Small intestine (tissue), 7 donors: ENCODE measurements at regions not wholly inside any gene's neighbourhood (a gene's known extent, or its start where the extent isn't known, plus 50 kb on each side); places are given as distances from the start of the nearest gene placed in this dataset.

Experiments
- DNase-seq, 2 donors: peaks; one replicate each; pipeline versions ENCODE4 v3.0.0 to v3.0.0-alpha.2; 2013
- FAIRE-seq: peaks from 2 replicates; lab custom pipeline; 2012; peaks lifted over from hg19 to GRCh38; lab: Jason Lieb, UNC
- H3K27ac ChIP-seq, 3 donors: one replicate each; pipeline ENCODE4 v1.5.1; 2013; ENCODE audit warnings: low read length in 2 of 3, mild to moderate bottlenecking in 2 of 3, control low read depth in 1 of 3, inconsistent platforms in 1 of 3, low read depth in 1 of 3, moderate library complexity in 1 of 3
- H3K27me3 ChIP-seq, 3 donors: one replicate each; pipeline ENCODE4 v1.6.1; 2013; ENCODE audit warnings: low read length in 3 of 3, inconsistent platforms in 1 of 3; ENCODE audit not compliant: control insufficient read depth in 3 of 3, insufficient read depth in 3 of 3
- H3K36me3 ChIP-seq, 3 donors: one replicate each; pipeline ENCODE4 v1.6.1; 2013; ENCODE audit warnings: low read length in 3 of 3, inconsistent platforms in 1 of 3, low read depth in 1 of 3, mild to moderate bottlenecking in 1 of 3, moderate library complexity in 1 of 3; ENCODE audit not compliant: control insufficient read depth in 3 of 3, insufficient read depth in 2 of 3
- H3K4me1 ChIP-seq, 3 donors: one replicate each; pipeline ENCODE4 v1.6.1; 2013; ENCODE audit warnings: low read length in 2 of 3, inconsistent platforms in 1 of 3, low read depth in 1 of 3, mild to moderate bottlenecking in 1 of 3, moderate library complexity in 1 of 3; ENCODE audit not compliant: control insufficient read depth in 3 of 3, insufficient read depth in 2 of 3
- H3K4me3 ChIP-seq, 3 donors: one replicate each; pipeline ENCODE4 v1.5.1; 2013; ENCODE audit warnings: low read length in 3 of 3, control low read depth in 1 of 3, inconsistent platforms in 1 of 3, low read depth in 1 of 3, mild to moderate bottlenecking in 1 of 3, moderate library complexity in 1 of 3
- H3K9me3 ChIP-seq, 2 donors: one replicate each; pipeline ENCODE4 v1.6.1; 2013; ENCODE audit warnings: low read depth in 1 of 2, low read length in 1 of 2; ENCODE audit not compliant: control insufficient read depth in 2 of 2, insufficient read depth in 1 of 2
- WGBS, 3 donors: extraction: QIAGEN DNeasy Blood & Tissue Kit; methylation state at CpG; one replicate each; pipeline ENCODE4 v1.1.7; 2013; 5-methylcytosine and 5-hydroxymethylcytosine counted together
- donor health status: healthy with polysubstance abuse.
- donor health status: control.
- donor health status: control.
- donor health status: Bipolar disorder and iron deficiency.
- donor health status: healthy.

- Histone ChIP-seq H3K36me3 (no peaks in the 10 kb centered on the region), H3K4me1 (peaks cover 0 to 4% (median 0%) of the 10 kb centered on the region in 3 donors), H3K27ac (no peak overlapping the region), H3K4me3 (no peak overlapping the region), H3K9me3 (peaks cover 0 to 4% of the 10 kb centered on the region in 2 donors), H3K27me3 (no peaks in the 10 kb centered on the region)
- FAIRE-seq (no peak), DNase-seq (no peak)
- 82 to 90% (median 88%) methylated on average over 1 of the region's 1 CpG for WGBS, 3 donors
Measured at GRCh38 chr2:66344087-66344663, 90.8 kb upstream of the MEIS1 start.

GRCh38 chr2:66343259-66343658 is 91.7 kb upstream of the MEIS1 start:
- Histone ChIP-seq H3K36me3 (no peaks in the 10 kb centered on the region), H3K4me1 (peaks cover 0 to 4% (median 0%) of the 10 kb centered on the region in 3 donors), H3K27ac (no peak overlapping the region), H3K4me3 (no peak overlapping the region), H3K27me3 (no peaks in the 10 kb centered on the region), H3K9me3 (peaks cover 0 to 4% of the 10 kb centered on the region in 2 donors)
- no peak for DNase-seq
- FAIRE-seq = no peak
- WGBS, 3 donors = 56 to 64% (median 61%) methylated on average over 1 of the region's 1 CpG

GRCh38 chr2:66340521-66340920 is 94.4 kb upstream of the MEIS1 start:
- no peaks in the 10 kb centered on the region for H3K27me3 ChIP-seq
- no peak for DNase-seq
- no peak for FAIRE-seq
- H3K27ac ChIP-seq = no peak overlapping the region
- 70 to 82% (median 77%) methylated on average over 5 of the region's 5 CpGs for WGBS, 3 donors
- H3K9me3 ChIP-seq = peaks cover 0 to 4% of the 10 kb centered on the region in 2 donors
- no peak overlapping the region for H3K4me3 ChIP-seq
- no peaks in the 10 kb centered on the region for H3K36me3 ChIP-seq
- no peaks in the 10 kb centered on the region for H3K4me1 ChIP-seq

- H3K4me1 ChIP-seq = no peaks in the 10 kb centered on the region
- no peaks in the 10 kb centered on the region for H3K36me3 ChIP-seq
- H3K9me3 ChIP-seq = no peaks in the 10 kb centered on the region
- FAIRE-seq = no peak
- no peak for DNase-seq
- WGBS, 3 donors = 63 to 80% (median 71%) methylated on average over 10 of the region's 10 CpGs
- no peaks in the 10 kb centered on the region for H3K27me3 ChIP-seq
- no peak overlapping the region for H3K4me3 ChIP-seq
- no peak overlapping the region for H3K27ac ChIP-seq
Measured at GRCh38 chr2:66334237-66335029, 100.5 kb upstream of the MEIS1 start.

- DNase-seq (no peak), FAIRE-seq (no peak)
- Histone ChIP-seq H3K27me3 (peaks cover 0 to 5% (median 0%) of the 10 kb centered on the region in 3 donors), H3K4me1 (no peaks in the 10 kb centered on the region), H3K4me3 (no peak overlapping the region), H3K36me3 (no peaks in the 10 kb centered on the region), H3K9me3 (no peaks in the 10 kb centered on the region), H3K27ac (no peak overlapping the region)
- WGBS, 3 donors = 82 to 91% (median 85%) methylated on average over 5 of the region's 5 CpGs
Measured at GRCh38 chr2:66331176-66331575, 103.7 kb upstream of the MEIS1 start.

- no peaks in the 10 kb centered on the region for H3K36me3 ChIP-seq
- no peak overlapping the region for H3K4me3 ChIP-seq
- FAIRE-seq = no peak
- no peak for DNase-seq
- H3K9me3 ChIP-seq = no peaks in the 10 kb centered on the region
- no peak overlapping the region for H3K27ac ChIP-seq
- peaks cover 0 to 5% (median 0%) of the 10 kb centered on the region in 3 donors for H3K27me3 ChIP-seq
- whole genome bisulfite sequencing, 3 donors = 83 to 91% (median 88%) methylated on average over 4 to 5 of the region's 5 CpGs
- H3K4me1 ChIP-seq = no peaks in the 10 kb centered on the region
Measured at GRCh38 chr2:66329081-66329605, 105.8 kb upstream of the MEIS1 start.

- Histone ChIP-seq H3K4me3 (no peak overlapping the region), H3K27ac (no peak overlapping the region), H3K9me3 (no peaks in the 10 kb centered on the region), H3K27me3 (peaks cover 0 to 5% (median 0%) of the 10 kb centered on the region in 3 donors), H3K4me1 (no peaks in the 10 kb centered on the region), H3K36me3 (no peaks in the 10 kb centered on the region)
- no peak for DNase-seq
- WGBS, 3 donors = 86 to 91% (median 88%) methylated on average over 5 of the region's 5 CpGs
- no peak for FAIRE-seq
Measured at GRCh38 chr2:66327066-66327740, 107.7 kb upstream of the MEIS1 start.

GRCh38 chr2:66324909-66325528 is 109.9 kb upstream of the MEIS1 start:
- Histone ChIP-seq H3K9me3 (no peaks in the 10 kb centered on the region), H3K4me3 (no peak overlapping the region), H3K4me1 (no peaks in the 10 kb centered on the region), H3K27me3 (peaks cover 0 to 5% (median 0%) of the 10 kb centered on the region in 3 donors), H3K36me3 (no peaks in the 10 kb centered on the region), H3K27ac (no peak overlapping the region)
- FAIRE-seq (no peak), DNase-seq (no peak)
- 72 to 83% (median 76%) methylated on average over 4 of the region's 4 CpGs for WGBS, 3 donors
